PC-9 (cell line): ENCODE measurements at regions not wholly inside any gene's neighbourhood (a gene's known extent, or its start where the extent isn't known, plus 50 kb on each side); places are given as distances from the start of the nearest gene placed in this dataset.
A peak's percentile ranks its signal among the peaks of the same experiment; 100 is the strongest.

ENCODE experiments used
- BruUV-seq: library from RNA; stranded (reverse); fragments of 400-500 nt; replicated peaks from 2 replicates; lab custom pipeline; 2021; lab: Mats Ljungman, UMichigan
- CTCF ChIA-PET: fragments of 300-600 bp; sonication (Branson Sonifier 250); formaldehyde crosslinking; loops from one replicate; lab custom pipeline; 2022; ENCODE audit warnings: antibody characterized with exemption; lab: Charles Lee
- POLR2A ChIA-PET: fragments of 300-600 bp; sonication (Branson Sonifier 250); formaldehyde crosslinking; loops from one replicate; lab custom pipeline; 2022; ENCODE audit warnings: antibody characterized with exemption; ENCODE audit not compliant: unreplicated experiment; lab: Charles Lee
- DNase-seq, 2 experiments: peaks; one replicate each; pipeline versions ENCODE4 v3.0.0 to v3.0.0-alpha.2; 2015 to 2022; ENCODE audit warnings: mixed read lengths in 1 of 2
- H2AFZ ChIP-seq: fragments of 200-600 bp; sonication (generic); 2 replicates; pipeline ENCODE4 v1.8.1; 2017; ENCODE audit warnings: antibody characterized with exemption
- H3F3A ChIP-seq: fragments of 200-600 bp; sonication (generic); 2 replicates; pipeline ENCODE4 v1.8.1; 2017; ENCODE audit warnings: antibody characterized with exemption, mild to moderate bottlenecking, low read depth; ENCODE audit not compliant: insufficient read depth
- H3K27ac ChIP-seq: fragments of 200-600 bp; sonication (generic); 2 replicates; pipeline ENCODE4 v1.6.1; 2016; ENCODE audit warnings: mixed run types
- H3K27me3 ChIP-seq: fragments of 200-600 bp; sonication (generic); 2 replicates; pipeline ENCODE4 v1.6.1; 2016; ENCODE audit warnings: low read depth, mixed run types; ENCODE audit not compliant: insufficient read depth
- H3K36me3 ChIP-seq: fragments of 200-600 bp; sonication (generic); 2 replicates; pipeline ENCODE4 v1.6.1; 2016; ENCODE audit warnings: low read depth, mixed run types
- H3K4me1 ChIP-seq: fragments of 200-600 bp; sonication (generic); replicated peaks from 2 replicates; pipeline ENCODE4 v1.6.1; 2016; ENCODE audit warnings: mixed run types; ENCODE audit not compliant: insufficient read depth
- H3K4me2 ChIP-seq: fragments of 200-600 bp; sonication (generic); 2 replicates; pipeline ENCODE4 v1.6.1; 2017; ENCODE audit warnings: mixed run types
- H3K4me3 ChIP-seq: fragments of 200-600 bp; sonication (generic); 2 replicates; pipeline ENCODE4 v1.6.1; 2016; ENCODE audit warnings: mixed run types
- H3K79me2 ChIP-seq: fragments of 200-600 bp; sonication (generic); 2 replicates; pipeline ENCODE4 v1.6.1; 2017; ENCODE audit warnings: low read depth, mixed run types
- H3K9me2 ChIP-seq: fragments of 200-600 bp; sonication (generic); 2 replicates; pipeline ENCODE4 v1.8.1; 2017; ENCODE audit warnings: mild to moderate bottlenecking; ENCODE audit not compliant: insufficient read depth
- H3K9me3 ChIP-seq: fragments of 200-600 bp; sonication (generic); 2 replicates; pipeline ENCODE4 v1.8.1; 2016; ENCODE audit warnings: low read depth; ENCODE audit not compliant: insufficient read depth
- H4K20me1 ChIP-seq: fragments of 200-600 bp; sonication (generic); 2 replicates; pipeline ENCODE4 v1.8.1; 2017; ENCODE audit not compliant: insufficient read depth
- CTCF ChIP-seq: fragments of 200-600 bp; sonication (generic); conservative IDR thresholded peaks from 2 replicates; pipeline ENCODE4 v1.6.1; 2017; ENCODE audit warnings: mixed run types, antibody characterized with exemption, mild to moderate bottlenecking, moderate library complexity
- EZH2 ChIP-seq: fragments of 200-600 bp; sonication (generic); IDR thresholded peaks from 2 replicates; pipeline ENCODE4 v1.8.0; 2017; ENCODE audit warnings: antibody characterized with exemption, low read depth
- intact Hi-C: fragments of 100-400 bp; cut with micrococcal nuclease; formaldehyde crosslinking; loops from one replicate; pipeline ENCODE4 v1.10.0; 2022; ENCODE audit not compliant: unreplicated experiment

GRCh38 chr2:85953476-85953875 is 64.7 kb upstream of the ST3GAL5 start:
- Histone ChIP-seq H3K4me3 (no peak overlapping the region), H3K36me3 (no peaks in the 10 kb centered on the region), H3K9me3 (no peaks in the 10 kb centered on the region), H3K27me3 (no peaks in the 10 kb centered on the region), H4K20me1 (no peaks in the 10 kb centered on the region), H3K79me2 (no peaks in the 10 kb centered on the region), H3K4me2 (no peak overlapping the region), H3K9me2 (no peaks in the 10 kb centered on the region), H2AFZ (0 out of 2 replicates have a peak overlapping the region, but pooled peaks have one; percentile 58), H3K27ac (no peak overlapping the region), H3F3A (no peaks in the 10 kb centered on the region), H3K4me1 (peaks cover 13% of the 10 kb centered on the region)
- CTCF ChIA-PET = no interaction called here
- TF ChIP-seq EZH2 = no peak
- no peak for TF ChIP-seq CTCF
- BruUV-seq = no TSS peak
- intact Hi-C loops = no loop called here
- POLR2A ChIA-PET = interaction anchor here (0.6 kb wide), 1 partner anchor 10 kb away, joined by 4 read pairs; no protein-coding TSS in a partner anchor
- no peak for DNase-seq

- no peaks in the 10 kb centered on the region for H3F3A ChIP-seq
- no peaks in the 10 kb centered on the region for H3K27me3 ChIP-seq
- no peaks in the 10 kb centered on the region for H3K9me2 ChIP-seq
- BruUV-seq = no TSS peak
- POLR2A ChIA-PET = no interaction called here
- no peaks in the 10 kb centered on the region for H3K79me2 ChIP-seq
- H3K27ac ChIP-seq = no peak overlapping the region
- H4K20me1 ChIP-seq = no peaks in the 10 kb centered on the region
- H3K4me3 ChIP-seq = no peak overlapping the region
- H3K9me3 ChIP-seq = no peaks in the 10 kb centered on the region; the same call in 1 of the 2 replicates
- peaks cover 13% of the 10 kb centered on the region for H3K4me1 ChIP-seq
- H2AFZ ChIP-seq = 0 out of 2 replicates have a peak overlapping the region, but pooled peaks have one; percentile 25
- DNase-seq = no peak
- no peaks in the 10 kb centered on the region for H3K36me3 ChIP-seq
- CTCF ChIA-PET = no interaction called here
- H3K4me2 ChIP-seq = no peak overlapping the region
- TF ChIP-seq CTCF = no peak
- TF ChIP-seq EZH2 = no peak
- intact Hi-C loops = no loop called here
Measured at GRCh38 chr2:85952196-85952734, 63.5 kb upstream of the ST3GAL5 start.

GRCh38 chr2:85951351-85952067 is 62.7 kb upstream of the ST3GAL5 start:
- no peaks in the 10 kb centered on the region for H3K9me2 ChIP-seq
- DNase-seq = no peak
- H3F3A ChIP-seq = no peaks in the 10 kb centered on the region
- no peak overlapping the region for H3K27ac ChIP-seq
- H3K36me3 ChIP-seq = no peaks in the 10 kb centered on the region
- peaks cover 13% of the 10 kb centered on the region for H3K4me1 ChIP-seq
- no peaks in the 10 kb centered on the region for H4K20me1 ChIP-seq
- H3K27me3 ChIP-seq = no peaks in the 10 kb centered on the region
- CTCF ChIA-PET = no interaction called here
- H3K79me2 ChIP-seq = no peaks in the 10 kb centered on the region
- TF ChIP-seq CTCF (no peak), EZH2 (no peak)
- H3K9me3 ChIP-seq = no peaks in the 10 kb centered on the region; the same call in 1 of the 2 replicates
- H2AFZ ChIP-seq = no peak overlapping the region
- H3K4me2 ChIP-seq = no peak overlapping the region
- intact Hi-C loops = no loop called here
- no TSS peak for BruUV-seq
- H3K4me3 ChIP-seq = no peak overlapping the region
- POLR2A ChIA-PET = no interaction called here
